Activated CD8-positive, alpha-beta memory T cell treated with anti-CD3 and anti-CD28 coated beads, Interleukin-2, amount 50 U/mL, for 1 hour (primary cell): ENCODE measurements at regions not wholly inside any gene's neighbourhood (a gene's known extent, or its start where the extent isn't known, plus 50 kb on each side); places are given as distances from the start of the nearest gene placed in this dataset.

Experiments
- DNase-seq: peaks from one replicate; pipeline ENCODE4 v3.0.0-alpha.2; 2020; ENCODE audit errors: extremely low read depth

- DNase-seq, result no peak
Observed at GRCh38 chr1:195428927-195429326, 1179.3 kb downstream of the KCNT2 start.

GRCh38 chr1:195415584-195415983 is 1192.7 kb downstream of the KCNT2 start:
- DNase-seq, result no peak

DNA sequence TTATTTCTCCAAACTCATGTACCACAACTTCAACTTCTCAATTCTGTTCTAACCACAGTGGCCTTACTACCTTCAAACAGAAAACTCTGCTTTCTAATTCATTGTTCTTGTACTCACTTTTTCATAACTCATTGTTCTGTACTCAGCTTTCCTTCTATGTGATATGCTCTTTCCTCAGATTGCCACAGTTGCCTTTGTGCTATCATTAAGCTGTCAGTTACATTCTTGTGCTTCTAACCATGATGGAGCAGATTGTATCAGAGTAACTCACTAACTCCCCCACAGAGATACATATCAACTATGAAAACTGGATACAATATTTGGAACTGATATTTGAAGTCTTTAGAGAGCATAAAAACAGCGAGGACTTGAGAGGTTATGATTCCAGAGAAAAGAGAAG is 1213.7 kb downstream of the KCNT2 start:
- DNase-seq, result no peak

- DNase-seq, result no peak
Observed at GRCh38 chr1:195376190-195376589, 1232.0 kb downstream of the KCNT2 start.

DNA sequence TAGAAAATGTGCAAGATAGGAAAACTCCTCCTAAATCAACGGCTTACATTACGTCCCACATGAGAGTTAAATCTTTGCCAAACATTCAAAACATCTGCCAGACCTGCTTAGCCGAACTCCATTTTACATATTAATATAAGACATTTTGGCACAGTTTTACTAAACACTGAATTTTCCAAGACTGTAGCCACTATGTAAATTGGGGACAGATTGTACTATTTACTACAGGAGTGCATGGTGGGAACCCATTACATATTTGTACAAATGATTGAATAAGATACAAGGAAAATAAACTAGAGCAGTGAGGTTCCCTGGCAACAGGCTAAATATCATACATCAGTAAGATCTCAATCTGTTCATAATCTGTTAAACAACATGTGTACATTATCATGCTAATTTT is 1234.4 kb downstream of the KCNT2 start:
- DNase-seq, result no peak

DNA sequence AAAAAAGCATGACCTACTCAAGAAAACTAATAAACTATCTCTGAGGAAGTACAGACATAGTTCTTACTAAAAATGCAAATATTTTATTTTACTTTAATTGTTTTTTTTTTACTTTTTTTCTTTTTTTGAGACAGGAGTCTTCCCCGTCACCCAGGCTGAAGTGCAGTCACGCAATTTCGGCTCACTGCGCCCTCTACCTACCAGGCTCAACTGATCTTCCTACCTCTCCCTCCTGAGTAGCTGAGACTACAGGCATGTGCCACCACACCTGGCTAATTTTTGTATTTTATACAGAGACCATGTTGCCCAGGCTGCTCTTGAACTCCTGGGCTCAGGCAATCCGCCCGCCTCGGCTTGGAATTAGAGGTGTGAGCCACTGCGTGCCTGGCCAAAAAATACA is 1263.1 kb downstream of the KCNT2 start:
- no peak for DNase-seq

DNA sequence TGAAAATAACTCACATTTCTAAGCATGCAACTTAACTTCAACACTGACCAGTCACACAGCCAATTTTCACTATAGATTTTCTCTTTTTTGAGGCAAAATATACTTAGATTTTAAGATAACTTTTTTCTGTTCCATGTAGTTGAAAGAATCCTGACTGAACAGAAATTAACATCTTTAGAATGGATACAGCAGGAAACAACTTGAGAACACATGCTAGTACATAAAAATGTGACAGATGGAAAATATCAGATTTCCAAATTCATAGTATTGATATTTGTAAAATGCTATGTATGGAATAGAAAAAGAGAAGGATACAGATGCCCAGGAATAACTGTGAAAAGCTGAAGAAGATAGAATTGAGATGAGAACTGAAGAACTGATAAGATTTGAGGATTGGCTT is 1270.6 kb downstream of the KCNT2 start:
- DNase-seq, result no peak

DNA sequence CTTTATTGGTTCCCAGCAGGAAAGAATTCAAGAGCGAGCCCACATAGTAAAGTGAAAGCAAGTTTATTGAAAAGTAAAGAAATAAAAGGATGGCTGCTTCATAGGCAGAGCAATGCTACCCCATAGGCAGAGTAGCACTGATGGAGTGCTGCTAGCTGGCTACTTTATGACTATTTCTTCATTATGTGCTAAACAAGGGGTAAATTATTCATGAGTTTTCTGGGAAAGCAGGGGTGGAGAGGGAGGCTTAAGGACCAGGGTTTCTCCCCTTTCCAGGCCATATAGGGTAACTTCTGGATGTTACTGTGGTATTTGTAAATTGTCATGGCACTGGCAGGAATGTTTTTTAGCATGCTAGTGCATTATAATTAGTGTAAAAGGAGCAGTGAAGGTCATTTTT is 1271.4 kb downstream of the KCNT2 start:
- no peak for DNase-seq

DNA sequence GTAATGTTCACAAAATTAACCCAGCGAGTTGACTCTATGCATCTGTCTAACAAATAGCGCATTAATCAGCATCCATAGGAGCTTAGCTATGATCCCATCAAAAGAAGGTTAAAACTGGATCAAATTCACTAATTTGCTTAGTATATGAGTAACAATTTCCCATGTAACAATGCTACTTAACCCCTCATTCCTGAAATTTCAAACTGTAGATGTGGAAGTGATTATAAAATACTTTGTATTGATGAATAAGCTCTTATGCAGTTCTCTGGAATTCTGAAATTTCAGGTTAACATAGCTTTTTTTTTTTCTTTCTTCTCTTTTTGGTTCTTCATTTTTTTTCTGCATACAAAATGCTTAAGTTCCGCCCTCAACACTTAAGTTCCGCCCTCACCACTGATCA is 1272.7 kb downstream of the KCNT2 start:
- DNase-seq, result no peak

GRCh38 chr1:195332102-195332501 is 1276.1 kb downstream of the KCNT2 start:
- no peak for DNase-seq

- no peak for DNase-seq
Observed at GRCh38 chr1:195328681-195329080, 1279.6 kb downstream of the KCNT2 start.

DNA sequence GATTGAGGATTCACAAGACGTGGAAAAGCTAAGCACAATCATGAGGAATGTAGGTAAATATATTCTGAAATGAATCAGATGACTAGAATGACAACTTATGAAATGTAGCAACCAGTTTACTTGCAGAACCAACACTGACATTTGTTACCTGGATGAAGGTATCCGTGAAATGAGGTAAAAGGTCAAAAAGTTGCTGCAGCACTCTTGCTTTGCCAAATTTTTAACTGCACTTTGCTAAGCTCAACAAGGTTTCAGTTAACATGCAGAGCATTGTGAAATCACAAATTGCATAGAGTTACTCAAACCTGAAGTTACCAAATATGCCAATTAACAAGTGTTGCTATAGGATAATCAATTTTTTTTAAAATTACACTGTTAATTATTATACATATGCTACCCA is 1280.1 kb downstream of the KCNT2 start:
- DNase-seq, result no peak

DNA sequence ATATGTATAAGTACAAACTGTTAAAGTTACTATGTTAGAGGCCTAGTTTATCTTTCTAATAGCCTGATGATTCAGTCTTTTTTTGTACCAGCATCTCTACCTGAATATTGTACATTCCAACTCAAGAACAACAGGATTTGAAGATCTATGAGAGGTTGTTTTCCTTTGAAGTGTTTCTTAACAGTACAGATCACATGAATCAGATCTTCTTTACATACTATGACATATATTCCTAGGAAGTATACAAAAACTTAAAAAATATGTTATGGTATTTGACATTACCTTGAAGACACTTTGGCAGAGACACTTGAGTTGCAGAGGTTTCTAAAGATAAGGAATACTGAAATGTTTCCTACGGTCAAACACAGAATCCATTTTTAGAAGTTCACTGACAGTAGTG is 1280.9 kb downstream of the KCNT2 start:
- DNase-seq, result no peak

DNA sequence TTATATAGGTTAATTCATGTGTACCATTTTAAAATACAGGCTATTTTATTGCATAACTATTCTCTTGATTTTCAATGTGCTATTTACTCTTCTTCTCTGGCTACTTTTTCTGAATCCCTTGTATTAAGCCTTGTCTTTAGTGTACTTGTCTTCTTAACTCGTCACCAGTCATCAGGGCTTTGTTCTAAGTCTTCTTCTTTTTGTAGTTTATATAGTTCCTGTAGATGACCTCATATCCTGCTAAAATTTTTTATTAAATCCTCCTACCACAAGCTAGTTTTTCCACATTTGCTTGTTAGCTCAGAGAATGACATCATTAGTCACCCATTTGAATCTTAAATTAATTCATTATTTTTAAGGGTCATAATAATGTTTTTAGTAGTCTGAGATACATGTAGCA is 1281.9 kb downstream of the KCNT2 start:
- DNase-seq, result no peak

DNA sequence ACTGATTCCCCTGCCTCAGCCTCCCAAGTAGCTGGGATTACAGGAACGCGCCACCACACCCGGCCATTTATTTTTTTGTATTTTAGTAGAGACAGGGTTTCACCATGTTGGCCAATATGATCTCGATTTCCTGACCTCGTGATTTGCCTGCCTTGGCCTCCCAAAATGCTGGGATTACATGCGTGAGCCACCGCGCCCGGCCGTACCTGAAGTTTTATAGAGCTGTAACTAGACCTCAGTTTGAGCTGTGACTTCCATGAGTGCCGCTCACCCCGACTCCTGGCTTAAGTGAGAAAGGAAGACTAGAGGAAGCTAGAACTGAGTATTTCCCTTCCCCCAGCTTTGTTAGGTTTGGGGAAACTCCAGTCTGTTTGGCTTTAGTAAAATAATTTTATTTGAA is 1283.1 kb downstream of the KCNT2 start:
- DNase-seq, result no peak

- no peak for DNase-seq
Observed at GRCh38 chr1:195306281-195306680, 1302.0 kb downstream of the KCNT2 start.

DNA sequence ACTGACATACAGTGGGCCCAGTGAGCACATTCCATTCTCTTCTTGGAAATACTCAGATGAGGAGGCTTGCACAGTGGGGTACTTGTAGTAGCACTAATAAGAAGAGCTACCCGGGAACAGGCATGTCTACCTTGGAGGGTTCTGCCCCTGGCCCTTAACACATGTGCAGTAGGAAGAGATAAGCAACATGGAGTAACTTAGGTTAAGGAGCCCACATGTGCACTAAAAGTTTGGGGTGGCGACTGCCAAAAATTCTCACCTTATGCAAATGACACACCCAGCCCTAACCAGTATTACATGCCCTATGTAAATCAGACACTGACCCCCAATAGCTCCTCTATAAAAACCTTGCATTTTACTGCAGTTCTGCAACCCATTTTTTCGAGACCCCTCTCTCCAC is 1313.3 kb downstream of the KCNT2 start:
- DNase-seq, result no peak

- no peak for DNase-seq
Observed at GRCh38 chr1:195278644-195279043, 1329.6 kb downstream of the KCNT2 start.

DNA sequence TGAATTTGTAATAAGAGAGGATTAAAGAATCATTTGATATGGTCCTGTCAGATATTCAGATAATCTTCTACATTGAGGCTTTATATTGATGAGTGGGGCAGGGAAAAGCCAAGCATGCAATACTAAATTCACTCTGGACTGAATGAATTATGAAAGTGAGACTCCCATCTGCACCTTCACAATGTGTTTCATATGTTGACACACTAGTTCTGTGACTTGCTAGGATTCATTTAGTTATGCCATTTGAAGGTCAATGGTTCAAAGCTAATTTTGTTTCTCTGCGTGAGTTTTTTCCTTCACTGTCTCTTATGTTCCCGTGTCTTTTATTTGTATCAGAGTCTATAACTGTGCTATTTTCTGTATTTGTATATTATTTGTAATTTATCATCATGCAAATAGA is 1332.5 kb downstream of the KCNT2 start:
- no peak for DNase-seq

DNA sequence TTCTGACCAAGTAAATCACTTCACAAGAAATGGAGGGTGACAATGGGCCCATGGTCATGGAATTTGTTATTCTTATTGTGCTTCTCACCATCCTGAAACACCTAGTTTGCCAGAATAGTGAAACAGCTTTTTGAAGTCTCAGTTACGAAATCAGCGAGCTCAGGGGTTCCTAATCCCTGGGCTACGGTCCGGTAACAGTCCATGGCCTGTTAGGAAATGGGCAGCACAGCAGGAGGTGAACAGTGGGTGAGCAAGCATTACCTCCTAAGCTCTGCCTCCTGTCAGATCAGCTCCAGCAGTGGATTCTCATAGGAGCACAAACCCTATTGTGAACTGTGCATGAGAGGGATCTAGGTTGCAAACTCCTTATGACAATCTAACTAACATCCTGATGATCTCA is 1356.3 kb downstream of the KCNT2 start:
- DNase-seq, result no peak

GRCh38 chr1:195243492-195243891 is 1364.7 kb downstream of the KCNT2 start:
- no peak for DNase-seq

- DNase-seq, result no peak
Observed at GRCh38 chr1:195241066-195241465, 1367.2 kb downstream of the KCNT2 start.

- DNase-seq, result no peak
Observed at GRCh38 chr1:195238313-195238712, 1369.9 kb downstream of the KCNT2 start.

DNA sequence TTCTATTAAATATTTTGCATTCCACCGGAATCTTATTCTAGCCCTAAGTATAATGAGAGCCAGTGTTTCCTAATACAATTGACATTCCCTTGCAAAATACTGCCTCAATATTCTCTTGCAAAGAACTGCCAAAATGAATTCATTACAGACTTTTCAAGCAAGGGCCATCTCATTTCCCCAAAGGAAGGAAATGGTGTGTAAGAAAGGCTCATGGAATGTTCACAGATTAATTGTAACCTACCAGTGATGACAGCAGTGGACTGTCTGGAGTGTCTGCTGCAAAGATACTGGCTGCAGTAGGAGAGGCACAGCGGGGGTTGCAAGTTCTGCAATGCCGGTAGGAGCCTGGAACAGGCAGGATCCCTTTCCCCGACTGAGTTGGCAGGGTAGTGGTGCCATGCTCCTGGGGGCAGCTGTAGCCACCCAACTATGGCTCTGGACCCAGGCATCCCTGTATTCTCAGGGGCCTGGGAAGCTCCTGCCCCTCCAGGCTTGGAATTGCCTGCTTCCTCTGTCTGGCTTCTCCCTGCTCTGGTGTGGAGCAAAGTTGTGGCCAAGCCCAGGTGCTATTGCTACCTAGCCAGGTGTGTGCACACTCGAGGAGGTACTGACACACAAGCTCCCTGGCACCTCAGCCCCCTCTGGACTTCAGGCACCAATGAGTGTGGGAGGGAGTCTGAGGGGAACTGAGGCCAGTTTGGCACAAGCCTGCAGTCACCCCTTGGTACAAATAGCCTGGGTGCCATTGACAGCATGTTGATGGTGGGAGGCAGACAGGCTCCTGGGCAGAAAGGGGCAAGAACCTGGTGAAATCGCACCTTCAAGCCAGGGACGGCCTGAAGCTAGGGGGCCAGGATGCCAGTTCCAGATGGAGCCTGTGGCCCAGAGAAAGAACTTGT is 1371.0 kb downstream of the KCNT2 start:
- no peak for DNase-seq
